ENCODE measurements at regions not wholly inside any gene's neighbourhood (a gene's known extent, or its start where the extent isn't known, plus 50 kb on each side); places are given as distances from the start of the nearest gene placed in this dataset.
"Not testable (repeated sequence)": the region's sequence is repeated elsewhere in the genome, so short reads cannot be mapped to it uniquely, and the experiment has no call there.

DNA sequence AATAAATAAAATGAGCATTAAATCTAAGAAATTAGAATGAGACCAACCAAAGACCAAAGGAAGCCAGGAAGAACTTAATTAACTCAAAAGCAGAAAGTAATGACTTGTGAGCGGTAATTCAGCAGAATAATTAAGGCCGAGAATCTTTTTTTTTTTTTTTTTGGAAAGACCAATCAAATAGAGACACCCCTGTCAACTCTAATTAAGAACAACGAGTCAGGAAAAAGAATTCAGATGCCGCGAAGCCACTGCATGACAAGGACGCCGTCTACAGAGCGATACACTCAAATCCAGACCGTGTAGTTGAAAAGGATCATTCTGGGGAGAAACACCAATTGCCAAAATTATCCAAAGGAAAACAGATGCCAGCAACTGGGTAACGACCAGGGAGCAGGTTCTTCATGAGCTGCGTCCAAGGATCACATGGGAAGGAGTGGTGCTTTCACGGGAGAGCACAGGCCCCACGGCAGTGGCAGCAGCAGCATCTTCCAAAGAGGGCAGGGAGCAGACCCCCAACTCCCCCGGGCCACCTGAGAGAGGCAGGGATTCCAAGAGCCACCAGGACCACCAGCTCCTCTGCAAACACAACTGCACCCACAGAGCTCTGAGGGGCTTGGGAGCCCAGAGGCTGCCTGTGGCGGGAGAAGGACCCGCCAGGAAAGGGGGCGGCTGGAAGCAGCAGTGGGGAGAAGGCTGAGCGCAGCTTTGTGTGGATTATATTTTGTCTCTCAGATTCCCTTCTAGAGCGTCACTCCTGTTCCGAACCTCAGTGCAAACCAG is 469.8 kb downstream of the BRD1 start:
- no peak for DNase-seq

DNA sequence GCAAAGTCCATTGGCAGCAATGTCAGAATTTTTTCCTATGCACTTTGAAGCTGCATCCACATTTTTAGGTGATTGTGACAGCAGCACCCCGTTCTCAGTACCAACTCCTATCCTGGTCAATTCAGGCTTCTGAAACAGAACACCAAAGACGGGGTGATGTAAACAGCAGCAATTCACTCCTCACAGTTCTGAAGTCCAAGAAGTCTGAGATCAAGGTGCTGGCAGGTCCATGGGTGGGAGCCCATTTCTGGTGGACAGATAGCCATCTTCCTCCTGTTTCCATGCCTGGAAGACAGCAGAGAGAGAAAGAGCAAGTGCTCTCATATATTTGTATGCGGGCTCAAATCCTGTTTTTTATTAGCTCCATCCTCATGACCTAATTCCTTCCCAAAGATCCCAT is 471.2 kb downstream of the BRD1 start:
- no peak for DNase-seq

DNA sequence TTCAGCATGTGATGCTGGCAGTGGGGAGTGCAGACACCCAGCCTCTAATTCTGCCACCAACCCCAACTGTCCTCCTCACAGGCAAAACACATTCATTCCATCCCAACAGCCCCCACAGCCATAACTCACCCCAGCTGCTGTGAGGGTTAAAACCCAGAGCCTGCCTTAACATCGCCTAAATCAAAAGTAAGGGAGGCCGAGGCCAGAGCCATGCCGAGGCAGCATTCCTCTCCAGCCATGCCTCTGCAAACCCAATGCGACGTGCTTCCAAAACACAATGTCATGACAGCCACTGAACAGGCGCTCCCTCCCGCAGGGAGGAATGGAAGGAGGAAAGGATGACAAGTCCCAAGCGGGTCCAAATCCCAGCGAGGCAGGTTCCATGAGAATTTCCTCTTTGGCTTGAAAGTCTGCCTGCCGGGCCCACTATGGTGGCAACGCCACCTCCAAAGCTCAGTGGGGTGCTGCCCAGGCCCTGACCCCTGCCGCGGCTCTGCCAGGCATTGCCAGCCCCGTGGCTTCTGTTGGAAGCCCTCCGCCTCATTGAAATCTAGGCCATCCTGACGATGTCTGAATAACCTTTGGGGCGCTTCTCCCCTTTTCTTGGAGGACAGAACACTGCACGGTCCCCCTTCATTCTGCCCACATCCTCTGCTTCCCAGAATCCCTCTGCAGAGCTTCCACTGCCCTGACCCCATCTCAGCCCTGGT is 472.3 kb downstream of the BRD1 start:
- no peak for DNase-seq

DNA sequence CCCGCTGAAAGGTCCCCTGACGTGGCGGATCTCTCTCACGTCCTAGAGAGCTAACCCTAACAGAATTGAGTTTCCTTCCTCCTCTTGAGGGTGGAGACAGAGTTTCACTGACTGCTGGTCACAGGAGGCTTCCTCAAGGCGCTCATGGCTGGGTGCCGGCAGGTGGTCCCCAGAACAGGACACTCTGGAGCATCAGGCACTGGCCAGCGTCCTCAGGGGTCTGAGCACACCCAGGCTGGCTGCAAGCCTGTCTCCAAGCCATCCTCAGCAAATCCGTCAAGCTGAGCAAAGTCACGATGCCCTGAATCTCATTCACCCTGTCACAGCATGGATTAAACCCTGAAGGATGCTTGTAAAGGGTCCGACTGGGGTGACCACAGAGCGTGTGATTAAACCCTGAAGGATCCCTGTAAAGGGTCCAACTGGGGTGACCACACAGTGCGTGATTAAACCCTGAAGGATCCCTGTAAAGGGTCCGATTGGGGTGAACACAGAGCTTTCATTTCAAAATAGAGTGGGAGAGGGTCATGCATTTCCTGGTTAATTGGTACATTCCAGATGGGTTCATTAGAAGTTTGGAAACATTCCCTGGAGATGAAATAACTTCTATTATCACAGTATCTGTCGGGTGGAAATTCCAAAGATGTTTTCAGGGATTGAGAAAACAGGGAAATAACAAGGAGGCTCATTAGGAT is 473.0 kb downstream of the BRD1 start:
- no peak for DNase-seq

DNA sequence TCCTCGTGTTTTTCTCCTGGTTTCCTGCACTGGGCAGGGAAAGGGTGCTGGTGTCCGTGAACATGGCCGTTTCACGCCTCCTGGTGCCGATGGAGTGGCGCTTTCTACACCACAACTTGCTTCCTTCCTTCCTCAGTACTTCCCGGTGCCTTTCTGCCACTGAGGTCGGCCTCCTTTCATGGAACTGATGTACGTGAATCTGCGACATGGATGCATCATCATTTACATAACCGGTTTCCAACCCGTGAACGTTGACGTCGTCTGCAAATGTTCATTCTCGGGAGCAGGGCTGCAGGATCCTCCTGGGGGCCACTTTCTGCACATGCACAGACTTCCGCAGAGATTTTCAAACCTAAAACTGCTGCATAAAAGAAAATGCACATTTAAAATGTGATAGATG is 474.4 kb downstream of the BRD1 start:
- DNase-seq, result no peak

DNA sequence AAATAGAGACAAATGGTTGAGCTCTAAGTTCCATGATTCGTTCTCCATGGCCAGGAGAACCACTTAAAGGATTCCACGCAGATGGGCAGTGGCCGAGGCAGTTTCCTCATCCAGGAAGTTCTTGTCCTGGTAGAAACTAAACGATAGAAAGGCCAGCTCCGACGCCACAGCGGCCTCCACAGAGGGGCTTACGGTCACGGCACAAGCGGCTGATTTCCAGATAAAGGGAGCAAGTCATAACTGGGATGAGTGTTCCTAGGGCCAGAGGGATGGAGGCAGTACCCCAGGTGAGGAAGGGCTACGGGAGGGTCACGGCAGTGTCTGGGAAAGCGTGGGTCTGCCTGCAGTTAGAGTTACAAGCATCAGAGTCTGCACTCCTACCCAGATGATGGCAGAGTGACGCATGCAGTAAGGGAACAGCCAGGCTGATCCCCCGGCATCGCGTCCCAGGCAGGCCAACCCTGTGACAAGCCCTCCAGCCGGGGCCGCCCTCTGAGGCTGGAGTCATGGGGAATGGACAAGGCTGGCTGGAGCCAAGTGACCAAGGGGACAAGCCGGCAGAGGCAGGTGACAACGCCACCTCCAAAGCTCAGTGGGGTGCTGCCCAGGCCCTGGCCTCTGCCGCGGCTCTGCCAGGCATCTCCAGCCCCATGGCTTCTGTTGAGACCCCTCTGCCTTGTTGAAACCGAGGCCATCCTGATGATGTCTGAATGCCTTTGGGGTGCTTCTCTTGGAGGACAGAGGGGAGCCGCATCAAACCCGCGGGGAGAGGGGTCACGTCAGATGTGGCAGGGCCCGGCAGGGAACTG is 475.1 kb downstream of the BRD1 start:
- no peak for DNase-seq

DNA sequence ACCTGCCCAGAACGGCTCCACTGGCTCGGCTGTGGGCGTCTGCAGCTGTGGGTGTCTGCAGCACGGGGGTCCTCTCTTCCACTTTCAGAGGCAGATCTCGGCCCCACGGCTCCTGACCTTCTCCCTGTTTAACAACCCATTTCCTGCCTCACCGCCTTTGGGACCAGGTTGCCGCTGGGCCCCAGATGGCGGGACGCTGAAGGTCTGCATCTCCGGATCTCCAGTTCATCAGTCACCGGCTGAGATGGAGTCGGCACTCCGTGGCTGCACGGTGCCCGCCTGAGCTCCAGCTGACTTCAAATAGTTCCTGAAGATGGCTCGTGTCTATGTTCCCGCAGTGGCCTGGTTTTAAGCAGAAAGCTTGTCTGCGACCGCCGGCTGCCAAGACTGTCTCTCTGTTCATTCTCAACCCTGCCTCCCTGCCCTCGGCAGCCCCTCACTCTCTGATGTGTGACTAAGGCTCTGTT is 475.9 kb downstream of the BRD1 start:
- no peak for DNase-seq

DNA sequence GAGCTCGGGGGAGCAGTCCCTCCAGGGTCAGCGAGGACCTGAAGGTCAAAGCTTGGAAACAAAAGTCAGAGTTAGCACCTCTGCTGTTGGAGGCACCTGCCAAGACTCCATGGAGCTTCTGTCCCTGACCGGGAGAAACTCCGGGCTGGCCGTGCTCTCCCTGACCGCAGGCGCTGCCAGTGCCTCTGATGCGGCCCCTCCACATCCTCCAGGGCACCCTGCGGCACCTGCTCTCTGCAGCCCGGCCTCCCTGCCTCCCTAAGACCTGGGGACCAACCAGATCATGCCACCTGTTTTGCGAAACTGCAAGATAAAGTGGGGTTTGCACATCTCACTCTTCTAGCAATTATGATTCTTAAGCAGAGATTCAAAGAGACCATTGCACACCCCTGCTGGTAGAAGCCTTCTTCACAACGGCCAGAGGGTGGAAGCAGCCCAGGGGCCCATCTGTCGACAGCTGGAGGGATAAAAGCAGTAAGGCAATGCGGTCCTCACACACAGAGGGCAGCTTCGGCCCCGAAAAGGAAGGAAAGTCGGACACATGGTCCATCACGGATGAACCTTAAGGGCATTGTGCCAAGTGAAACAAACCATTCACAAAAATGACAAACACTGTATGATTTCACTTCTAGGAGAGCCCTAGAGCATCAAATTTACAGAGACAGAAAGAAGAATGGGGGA is 477.1 kb downstream of the BRD1 start:
- no peak for DNase-seq

DNA sequence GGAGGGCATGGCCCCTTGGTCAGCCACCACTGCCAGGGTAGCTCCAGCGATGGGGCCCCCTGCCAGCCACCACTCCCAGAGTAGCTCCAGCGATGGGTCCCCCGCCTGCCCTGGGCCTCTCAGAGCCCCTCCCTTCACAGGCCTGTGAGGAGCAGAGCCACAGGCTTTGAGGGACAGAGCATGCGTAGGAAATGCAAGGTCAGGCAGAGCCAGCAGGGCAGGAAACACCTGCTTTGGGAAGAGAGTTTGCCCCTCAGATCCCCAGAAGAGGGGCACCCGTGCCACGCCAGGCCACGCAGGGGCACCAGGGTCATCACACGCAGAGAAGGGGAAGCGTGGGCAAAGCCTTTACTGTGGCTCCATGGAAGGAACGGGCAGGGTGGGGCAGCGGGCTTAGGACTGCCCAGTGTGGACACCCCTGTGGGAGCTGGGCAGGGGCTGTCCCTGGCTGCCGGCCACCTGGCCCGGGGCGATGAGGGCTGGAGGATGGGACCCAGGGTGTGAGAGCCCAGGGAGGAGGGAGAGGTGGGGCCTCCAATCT is 477.8 kb downstream of the BRD1 start:
- no peak for DNase-seq

DNA sequence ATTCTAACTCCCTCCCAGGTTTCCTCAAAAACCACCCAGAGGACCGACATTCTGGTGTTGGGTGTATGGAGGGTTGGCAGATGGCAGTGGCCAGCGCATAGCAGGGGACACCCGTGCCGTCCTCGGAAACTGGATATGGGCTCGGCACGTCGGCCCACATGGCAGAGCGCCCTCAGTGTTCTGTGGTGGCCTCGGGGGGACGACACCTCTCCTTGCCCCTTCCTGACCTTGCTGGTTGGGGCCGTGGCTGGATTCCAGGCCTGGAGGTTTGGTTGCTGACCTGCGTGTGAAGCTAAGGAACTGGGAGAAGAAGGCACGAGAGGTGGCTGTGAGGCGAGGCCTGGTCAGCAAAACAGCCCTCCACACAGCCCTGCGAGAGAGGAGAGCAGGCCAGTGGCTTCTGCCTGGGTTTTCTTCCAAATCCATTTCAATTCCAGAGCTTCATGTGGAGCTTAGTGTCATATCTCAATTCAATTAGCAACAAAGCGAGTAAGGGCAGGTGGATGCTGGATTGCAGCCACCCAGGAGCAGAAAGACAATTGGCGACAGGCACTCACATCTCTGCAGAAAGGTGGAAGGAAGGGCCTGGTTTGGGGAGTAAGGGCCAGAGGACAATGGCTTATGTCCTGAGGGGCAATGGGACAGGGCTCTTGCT is 478.4 kb downstream of the BRD1 start:
- no peak for DNase-seq

DNA sequence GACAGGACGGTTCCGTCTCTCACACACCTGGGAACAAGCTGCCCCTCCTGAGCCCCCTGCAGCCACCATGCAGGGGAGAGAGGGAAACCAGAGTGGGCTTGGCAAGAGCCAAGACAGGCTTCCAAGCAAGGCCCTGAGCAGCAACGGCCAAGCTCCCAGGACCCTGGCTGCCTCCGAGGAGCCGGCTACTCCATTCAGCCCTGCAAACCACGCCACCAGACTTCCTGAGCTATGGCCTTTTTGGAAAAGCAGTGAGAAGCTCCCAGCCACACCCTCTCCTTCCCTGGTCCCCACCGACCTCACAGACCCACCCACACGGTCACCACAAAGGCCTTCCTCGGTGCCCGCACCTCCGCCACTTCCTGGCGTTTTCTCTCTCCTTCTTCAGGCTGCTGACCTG is 479.0 kb downstream of the BRD1 start:
- DNase-seq, result no peak

DNA sequence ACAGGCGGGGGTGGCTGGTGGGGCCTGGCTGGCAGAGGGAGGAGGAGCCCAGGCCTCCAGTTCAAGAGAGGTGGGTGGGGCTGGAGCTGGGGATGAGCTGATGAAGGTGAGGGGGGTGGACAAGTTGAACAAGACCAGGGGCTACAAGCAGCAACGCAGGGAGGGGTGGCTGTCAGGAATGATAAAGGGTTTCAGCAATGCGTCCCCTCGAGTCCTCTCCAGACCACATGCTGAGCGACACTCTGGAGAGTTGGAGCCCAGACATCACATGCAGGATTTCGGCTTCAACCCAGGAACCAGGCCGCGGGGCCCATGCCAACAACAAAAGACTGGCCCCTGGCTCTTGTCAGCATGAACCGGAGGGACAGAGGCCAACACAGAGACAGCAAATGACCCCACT is 480.3 kb downstream of the BRD1 start:
- DNase-seq, result no peak

DNA sequence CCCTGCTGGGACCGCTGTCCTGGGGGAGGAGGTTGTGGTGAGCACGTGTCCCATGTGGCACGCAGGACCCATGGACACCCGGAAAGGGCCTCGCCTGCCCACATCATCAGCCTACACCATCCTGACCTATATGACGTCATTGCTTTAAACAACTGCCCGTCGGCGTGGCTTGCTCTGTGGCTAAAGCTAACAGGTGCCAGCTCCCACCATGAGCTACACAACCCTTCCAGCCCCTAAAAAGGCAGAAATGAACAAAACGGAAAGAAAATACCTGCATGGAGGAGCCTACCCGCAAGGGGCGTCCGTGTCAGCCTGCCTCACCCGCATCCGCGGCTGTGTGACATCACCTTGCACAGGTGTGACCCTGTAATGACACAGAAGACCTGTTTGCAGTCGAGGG is 481.8 kb downstream of the BRD1 start:
- no peak for DNase-seq

DNA sequence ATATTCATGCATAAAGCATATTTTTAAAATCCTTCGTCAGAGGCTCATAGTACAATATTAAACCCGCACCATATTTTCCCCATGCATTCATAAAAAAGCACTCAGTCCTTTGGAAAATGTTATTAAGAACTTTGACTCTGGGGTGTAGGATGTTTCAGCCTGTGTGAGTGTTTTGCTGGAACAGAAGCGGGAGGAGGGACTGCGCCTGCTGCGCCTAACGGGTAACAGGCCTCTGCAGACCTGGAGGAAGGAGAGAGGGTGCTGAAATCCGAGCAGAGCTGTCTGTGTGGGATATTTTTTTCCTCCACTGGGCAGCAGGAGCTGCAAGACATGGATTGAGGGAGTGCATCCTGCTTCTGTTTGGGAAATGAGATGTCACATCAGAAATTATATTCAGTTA is 483.0 kb downstream of the BRD1 start:
- DNase-seq, result no peak

DNA sequence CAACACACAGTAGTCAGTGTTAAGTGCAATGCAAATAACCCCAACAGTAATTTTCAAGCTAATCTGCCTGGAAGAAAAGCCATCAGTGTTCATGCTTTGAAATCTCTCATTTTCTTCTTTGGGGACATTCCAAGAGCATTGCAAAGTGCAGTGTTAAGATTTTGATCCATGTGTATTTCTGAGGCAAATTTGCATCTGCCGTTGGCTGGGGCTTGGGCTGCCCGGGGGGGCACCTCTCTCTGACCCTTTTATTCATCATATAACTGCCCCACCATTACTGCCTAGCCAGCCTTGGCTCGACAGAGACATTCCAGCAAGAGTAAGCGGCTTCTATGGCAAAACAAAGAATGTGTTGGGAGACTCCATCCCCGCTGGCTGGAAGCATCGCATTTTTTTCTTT is 483.5 kb downstream of the BRD1 start:
- DNase-seq, result no peak

DNA sequence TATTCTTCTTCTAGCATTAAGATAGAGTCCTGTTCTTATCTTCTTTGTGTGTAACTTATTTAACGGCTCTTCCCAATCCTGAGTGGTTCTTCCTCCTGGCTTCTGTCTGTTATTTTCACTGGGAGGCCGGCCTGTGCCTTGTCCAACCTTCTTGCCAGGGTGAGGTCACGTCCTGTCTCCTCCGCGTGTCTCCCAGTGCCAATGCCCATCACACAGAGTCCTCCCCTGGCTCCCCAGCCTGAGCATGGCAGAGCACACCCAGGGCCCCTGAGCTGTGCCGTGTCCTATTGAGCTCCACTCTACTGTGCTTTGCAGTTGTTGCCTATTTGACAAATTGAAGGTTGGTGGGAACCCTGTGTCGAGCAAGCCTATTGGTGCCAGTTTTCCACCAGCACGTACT is 487.3 kb downstream of the BRD1 start:
- DNase-seq, result no peak

DNA sequence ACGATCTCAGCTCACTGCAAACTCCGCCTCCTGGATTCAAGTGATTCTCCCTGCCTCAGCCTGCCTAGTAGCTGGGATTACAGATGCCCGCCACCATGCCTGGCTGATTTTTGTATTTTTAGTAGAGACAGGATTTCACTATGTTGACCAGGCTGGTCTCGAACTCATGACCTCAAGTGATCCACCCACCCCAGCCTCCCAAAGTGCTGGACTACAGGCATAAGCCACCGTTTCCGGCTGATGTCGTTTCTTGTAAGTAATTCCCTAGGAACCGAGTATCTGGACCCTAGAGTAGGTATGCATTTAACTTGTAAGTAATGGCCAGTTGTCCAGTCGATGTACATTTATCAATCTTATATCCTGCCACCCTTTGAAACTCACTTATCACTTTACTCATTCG is 491.2 kb downstream of the BRD1 start:
- not testable (repeated sequence) for DNase-seq

DNA sequence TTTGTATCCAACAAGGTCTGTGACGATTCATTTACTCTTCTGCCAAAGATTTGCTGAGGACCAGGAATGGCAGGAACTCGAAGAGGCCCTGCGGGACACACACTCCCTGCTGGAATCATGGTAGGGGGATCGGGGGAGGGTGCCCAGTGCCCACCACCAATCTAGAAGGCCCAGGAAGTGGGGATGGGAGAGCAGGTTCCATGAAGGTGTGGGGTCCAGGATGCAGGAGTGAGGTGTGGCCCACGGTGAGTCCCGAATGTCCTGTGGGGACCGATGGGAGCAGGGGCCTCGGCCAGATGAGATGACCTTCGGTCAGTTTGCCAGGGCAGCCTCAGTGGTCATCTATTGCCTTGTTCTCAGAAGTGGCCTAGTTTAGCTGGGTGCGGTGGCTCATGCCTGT is 492.7 kb downstream of the BRD1 start:
- DNase-seq, result no peak

DNA sequence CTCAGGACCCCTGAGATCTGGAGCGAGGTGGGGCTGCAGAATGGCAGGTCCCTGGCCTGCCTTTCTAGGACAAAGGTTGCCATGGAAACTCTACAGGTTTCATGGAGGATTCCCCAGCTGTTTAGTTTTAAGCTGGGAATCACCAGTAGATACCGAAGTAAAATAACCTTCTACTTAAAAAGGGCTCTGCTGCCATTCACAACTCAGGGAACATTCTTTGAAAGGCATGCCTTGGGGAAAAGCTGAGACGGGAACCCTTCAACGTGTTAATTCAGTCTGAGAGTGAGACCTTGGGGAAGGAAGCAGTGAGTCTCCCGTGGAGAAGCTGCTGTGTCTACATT is 493.3 kb downstream of the BRD1 start:
- no peak for DNase-seq

DNA sequence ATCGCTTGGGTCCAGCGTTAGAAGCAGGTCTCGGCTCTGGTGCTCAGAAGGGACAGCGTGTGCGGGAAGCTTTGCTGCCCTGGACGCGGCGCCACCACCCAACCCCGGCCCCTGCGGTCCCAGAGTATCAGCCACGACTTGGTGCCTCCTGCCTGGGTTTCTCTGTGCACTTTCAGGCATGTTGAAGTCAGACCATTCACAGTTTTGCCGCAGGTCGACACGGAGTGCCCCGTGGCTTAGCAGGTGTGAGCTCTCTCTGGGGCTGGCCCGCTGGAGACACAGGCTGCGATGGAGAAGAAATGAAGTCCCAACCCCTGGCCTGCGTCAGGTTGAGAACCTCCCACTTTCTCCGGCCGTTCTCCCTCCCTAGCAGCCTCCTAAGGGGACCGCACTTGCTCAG is 494.5 kb downstream of the BRD1 start:
- no peak for DNase-seq

DNA sequence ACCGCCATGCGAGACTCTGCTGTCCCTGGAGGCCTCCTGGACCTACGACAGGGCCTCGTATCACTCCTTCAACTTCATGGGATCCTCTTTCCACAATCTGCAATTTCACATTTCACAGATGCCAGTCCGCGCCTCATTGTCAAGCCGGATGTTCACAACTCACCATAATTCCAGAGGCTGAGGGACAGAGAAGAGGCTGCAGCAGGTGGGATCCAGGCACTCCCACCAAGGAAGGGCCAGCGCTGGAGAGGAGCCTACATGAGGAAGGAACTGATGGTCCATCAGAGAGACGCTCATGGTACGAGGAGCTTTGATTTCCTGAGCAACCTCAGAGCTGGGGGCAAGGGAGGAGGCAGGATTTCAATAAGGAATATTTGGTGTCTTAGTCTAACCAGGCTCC is 495.0 kb downstream of the BRD1 start:
- DNase-seq, result no peak

DNA sequence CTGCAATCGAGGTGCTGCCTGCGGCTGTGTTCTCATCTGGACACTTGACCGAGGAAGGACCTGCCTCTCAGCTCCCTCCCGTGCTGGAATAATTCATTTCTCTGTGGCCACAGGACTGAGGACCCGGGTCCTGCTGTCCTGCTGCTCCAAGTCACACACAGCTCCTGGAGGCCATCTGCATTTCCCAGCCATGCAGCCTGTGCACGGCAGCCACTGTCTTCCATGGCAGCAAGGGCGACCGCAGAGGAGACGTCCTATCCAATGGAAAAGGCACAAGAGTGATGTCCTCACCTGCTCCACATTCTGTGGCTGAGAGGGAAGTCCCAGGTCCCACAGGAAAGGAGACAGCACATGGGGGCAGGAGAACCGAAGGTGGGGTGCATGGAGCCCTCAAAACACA is 495.8 kb downstream of the BRD1 start:
- no peak for DNase-seq

All from NCI-H2171 (cell line).